MG63 (cell line): ENCODE measurements at regions not wholly inside any gene's neighbourhood (a gene's known extent, or its start where the extent isn't known, plus 50 kb on each side); places are given as distances from the start of the nearest gene placed in this dataset.

ENCODE experiments used
- DNase-seq: peaks from one replicate; pipeline ENCODE4 v3.0.0-alpha.2; 2020
- H3K27me3 ChIP-seq: fragments of 250-450 bp; sonication (Bioruptor Pico); 2 replicates; pipeline ENCODE4 v1.5.1; 2020; ENCODE audit warnings: mild to moderate bottlenecking, moderate library complexity
- H3K36me3 ChIP-seq: fragments of 250-450 bp; sonication (Bioruptor Pico); 2 replicates; pipeline ENCODE4 v1.5.1; 2020; ENCODE audit warnings: mild to moderate bottlenecking, moderate library complexity
- H3K4me3 ChIP-seq: fragments of 250-450 bp; sonication (Bioruptor Pico); 2 replicates; pipeline ENCODE4 v1.5.1; 2020; ENCODE audit warnings: mild to moderate bottlenecking, moderate library complexity
- H3K9me3 ChIP-seq: fragments of 250-450 bp; sonication (Bioruptor Pico); 2 replicates; pipeline ENCODE4 v1.5.1; 2020; ENCODE audit warnings: mild to moderate bottlenecking, moderate library complexity

GRCh38 chr9:90948156-90948555, 146.5 kb downstream of the SYK start:
- no peaks in the 10 kb centered on the region for H3K36me3 ChIP-seq
- DNase-seq, result no peak
- H3K9me3 ChIP-seq, result no peaks in the 10 kb centered on the region
- no peak overlapping the region for H3K4me3 ChIP-seq
- H3K27me3 ChIP-seq, result no peaks in the 10 kb centered on the region

- Histone ChIP-seq H3K27me3 (no peaks in the 10 kb centered on the region), H3K36me3 (no peaks in the 10 kb centered on the region), H3K4me3 (no peak overlapping the region), H3K9me3 (no peaks in the 10 kb centered on the region)
- DNase-seq, result no peak
These were observed 149.0 kb downstream of the SYK start for GRCh38 chr9:90950600-90950999.

- Histone ChIP-seq H3K9me3 (no peaks in the 10 kb centered on the region), H3K27me3 (no peaks in the 10 kb centered on the region), H3K36me3 (no peaks in the 10 kb centered on the region), H3K4me3 (no peak overlapping the region)
- DNase-seq, result no peak
These were observed 151.6 kb downstream of the SYK start for GRCh38 chr9:90953200-90953599.

- no peaks in the 10 kb centered on the region for H3K27me3 ChIP-seq
- no peaks in the 10 kb centered on the region for H3K36me3 ChIP-seq
- H3K4me3 ChIP-seq, result no peak overlapping the region
- H3K9me3 ChIP-seq, result no peaks in the 10 kb centered on the region
- no peak for DNase-seq
These were observed 152.2 kb downstream of the SYK start for GRCh38 chr9:90953805-90954204.

- H3K27me3 ChIP-seq, result no peaks in the 10 kb centered on the region
- no peaks in the 10 kb centered on the region for H3K36me3 ChIP-seq
- peak; percentile 74 for DNase-seq
These were observed 154.6 kb downstream of the SYK start for GRCh38 chr9:90956026-90956810.

GRCh38 chr9:90958328-90958727, 156.7 kb downstream of the SYK start:
- no peaks in the 10 kb centered on the region for H3K27me3 ChIP-seq
- DNase-seq, result no peak
- H3K4me3 ChIP-seq, result no peak overlapping the region
- H3K36me3 ChIP-seq, result no peaks in the 10 kb centered on the region
- H3K9me3 ChIP-seq, result no peaks in the 10 kb centered on the region

More at GRCh38 chr9:90956026-90956810, 154.6 kb downstream of the SYK start:
- no peak overlapping the region for H3K4me3 ChIP-seq
- no peaks in the 10 kb centered on the region for H3K9me3 ChIP-seq

GRCh38 chr9:90960941-90961340, 159.3 kb downstream of the SYK start:
- no peaks in the 10 kb centered on the region; the same call in 1 of the 2 replicates for H3K36me3 ChIP-seq
- no peak overlapping the region for H3K4me3 ChIP-seq
- no peaks in the 10 kb centered on the region for H3K27me3 ChIP-seq
- H3K9me3 ChIP-seq, result no peaks in the 10 kb centered on the region
- no peak for DNase-seq

- no peaks in the 10 kb centered on the region for H3K27me3 ChIP-seq
These were observed 159.8 kb downstream of the SYK start for GRCh38 chr9:90961375-90961774.

GRCh38 chr9:90964101-90965020, 162.7 kb downstream of the SYK start:
- DNase-seq, result no peak
- no peaks in the 10 kb centered on the region; the same call in 1 of the 2 replicates for H3K36me3 ChIP-seq
- H3K9me3 ChIP-seq, result no peaks in the 10 kb centered on the region
- H3K4me3 ChIP-seq, result no peak overlapping the region
- H3K27me3 ChIP-seq, result no peaks in the 10 kb centered on the region

More at GRCh38 chr9:90961375-90961774, 159.8 kb downstream of the SYK start:
- peak; percentile 56 for DNase-seq
- Histone ChIP-seq H3K36me3 (no peaks in the 10 kb centered on the region; the same call in 1 of the 2 replicates), H3K9me3 (no peaks in the 10 kb centered on the region), H3K4me3 (no peak overlapping the region)

- Histone ChIP-seq H3K4me3 (no peak overlapping the region), H3K9me3 (no peaks in the 10 kb centered on the region), H3K27me3 (no peaks in the 10 kb centered on the region), H3K36me3 (no peaks in the 10 kb centered on the region; the same call in 1 of the 2 replicates)
- DNase-seq, result no peak
These were observed 163.8 kb downstream of the SYK start for GRCh38 chr9:90965226-90966030.

GRCh38 chr9:90966031-90966290, 164.3 kb downstream of the SYK start:
- Histone ChIP-seq H3K27me3 (no peaks in the 10 kb centered on the region), H3K36me3 (no peaks in the 10 kb centered on the region; the same call in 1 of the 2 replicates), H3K4me3 (no peak overlapping the region), H3K9me3 (no peaks in the 10 kb centered on the region)
- DNase-seq, result no peak

GRCh38 chr9:90966480-90967144, 165.0 kb downstream of the SYK start:
- no peaks in the 10 kb centered on the region; the same call in 1 of the 2 replicates for H3K36me3 ChIP-seq
- H3K4me3 ChIP-seq, result no peak overlapping the region
- H3K9me3 ChIP-seq, result no peaks in the 10 kb centered on the region
- no peak for DNase-seq
- H3K27me3 ChIP-seq, result no peaks in the 10 kb centered on the region

- H3K36me3 ChIP-seq, result no peaks in the 10 kb centered on the region; the same call in 1 of the 2 replicates
- H3K27me3 ChIP-seq, result no peaks in the 10 kb centered on the region
- H3K9me3 ChIP-seq, result no peaks in the 10 kb centered on the region
- DNase-seq, result no peak
- no peak overlapping the region for H3K4me3 ChIP-seq
These were observed 165.5 kb downstream of the SYK start for GRCh38 chr9:90967145-90967538.

GRCh38 chr9:90969021-90969675, 167.5 kb downstream of the SYK start:
- no peak for DNase-seq
- no peaks in the 10 kb centered on the region for H3K9me3 ChIP-seq
- no peaks in the 10 kb centered on the region for H3K27me3 ChIP-seq
- H3K4me3 ChIP-seq, result no peak overlapping the region
- no peaks in the 10 kb centered on the region; the same call in 1 of the 2 replicates for H3K36me3 ChIP-seq

GRCh38 chr9:90970608-90971007, 169.0 kb downstream of the SYK start:
- no peaks in the 10 kb centered on the region for H3K27me3 ChIP-seq
- no peaks in the 10 kb centered on the region; the same call in 1 of the 2 replicates for H3K36me3 ChIP-seq
- DNase-seq, result no peak
- no peaks in the 10 kb centered on the region for H3K9me3 ChIP-seq
- H3K4me3 ChIP-seq, result no peak overlapping the region

GRCh38 chr9:90972057-90972456, 170.4 kb downstream of the SYK start:
- no peaks in the 10 kb centered on the region for H3K36me3 ChIP-seq
- H3K27me3 ChIP-seq, result no peaks in the 10 kb centered on the region
- no peak overlapping the region for H3K4me3 ChIP-seq
- H3K9me3 ChIP-seq, result no peaks in the 10 kb centered on the region
- no peak for DNase-seq
